Activated T-cell treated with anti-CD3 and anti-CD28 coated beads for 4 hours (primary cell): ENCODE measurements at regions not wholly inside any gene's neighbourhood (a gene's known extent, or its start where the extent isn't known, plus 50 kb on each side); places are given as distances from the start of the nearest gene placed in this dataset.
"Not testable (repeated sequence)": the region's sequence is repeated elsewhere in the genome, so short reads cannot be mapped to it uniquely, and the experiment has no call there.

Source experiments
- DNase-seq: peaks from one replicate; pipeline ENCODE4 v3.0.0-alpha.2; 2020

DNA sequence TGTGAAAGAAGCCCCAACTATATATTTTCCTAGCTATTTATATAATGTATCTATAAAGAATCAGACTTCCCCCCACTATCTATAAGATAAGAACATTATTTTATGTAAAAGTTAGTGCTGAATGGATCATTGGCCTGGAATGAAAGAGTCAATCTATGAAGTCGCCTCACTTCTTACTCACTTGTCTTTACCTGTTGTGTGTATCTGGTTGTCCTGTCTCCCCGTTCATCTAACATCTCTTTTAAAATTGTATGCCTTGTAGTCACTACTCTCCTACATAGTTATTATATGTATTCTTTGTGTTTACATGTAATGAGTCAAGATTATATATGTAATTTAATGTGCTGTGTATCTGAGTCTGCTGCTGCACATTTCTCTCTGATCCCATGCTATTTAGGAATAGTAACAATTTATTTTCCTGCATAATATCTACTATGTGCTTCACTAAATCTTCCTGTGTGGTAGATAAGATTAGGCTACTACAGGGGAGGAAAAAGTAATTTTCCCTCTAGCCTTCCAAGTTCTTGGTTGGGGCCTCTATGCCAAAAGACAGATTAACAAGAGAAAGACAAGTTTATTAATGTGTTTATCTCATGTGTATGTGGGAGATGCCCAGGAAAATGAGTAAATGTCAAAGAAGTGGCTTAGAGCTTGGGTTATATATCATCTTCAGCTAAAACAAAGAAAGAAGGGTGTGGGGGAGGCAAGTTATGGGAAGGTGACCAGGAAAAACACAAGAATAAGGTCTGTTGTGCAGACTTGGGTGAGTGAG is 77.6 kb upstream of the FRMPD4 start:
- DNase-seq, result no peak

DNA sequence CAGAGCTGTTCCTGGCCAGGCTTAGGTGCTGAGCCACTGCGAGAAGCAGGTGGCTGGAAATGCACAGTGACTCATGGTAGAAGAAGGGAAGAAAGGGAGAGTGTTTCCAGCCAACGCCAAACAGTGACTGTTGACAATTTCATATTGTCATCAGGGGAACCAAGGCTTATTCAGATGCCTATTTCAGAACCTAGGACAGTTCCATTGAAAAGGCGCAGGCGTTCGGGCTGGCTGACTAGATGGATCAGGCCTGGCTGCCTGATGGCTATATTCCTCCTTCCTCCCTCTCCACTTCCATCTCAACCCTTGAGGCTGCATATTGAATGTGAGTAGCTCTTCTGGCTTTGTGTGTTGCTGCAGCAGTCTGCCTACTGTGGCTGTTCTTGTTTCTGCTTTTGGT is 73.0 kb upstream of the FRMPD4 start:
- DNase-seq, result no peak

- DNase-seq, result no peak
Observed at GRCh38 chrX:12076046-12076445, 62.2 kb upstream of the FRMPD4 start.

DNA sequence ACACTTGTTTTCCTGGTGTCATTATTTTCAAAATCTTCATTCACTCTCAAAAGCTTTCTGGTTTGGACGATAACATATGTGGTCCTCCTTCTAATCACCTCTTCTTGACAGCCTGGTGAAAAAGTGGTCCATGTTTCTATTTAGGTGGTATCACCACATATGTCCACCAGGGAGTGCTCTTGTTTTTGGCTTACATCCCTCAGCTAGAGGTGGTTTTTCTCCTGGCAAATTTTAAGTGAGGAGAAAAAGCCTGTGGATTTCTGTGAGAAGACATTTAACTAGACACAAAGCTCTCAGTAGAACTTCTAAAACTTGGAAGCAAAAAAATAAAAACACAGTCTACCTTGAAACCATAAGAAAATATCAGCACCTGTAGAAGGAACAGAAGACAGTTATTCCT is 58.0 kb upstream of the FRMPD4 start:
- DNase-seq, result no peak

DNA sequence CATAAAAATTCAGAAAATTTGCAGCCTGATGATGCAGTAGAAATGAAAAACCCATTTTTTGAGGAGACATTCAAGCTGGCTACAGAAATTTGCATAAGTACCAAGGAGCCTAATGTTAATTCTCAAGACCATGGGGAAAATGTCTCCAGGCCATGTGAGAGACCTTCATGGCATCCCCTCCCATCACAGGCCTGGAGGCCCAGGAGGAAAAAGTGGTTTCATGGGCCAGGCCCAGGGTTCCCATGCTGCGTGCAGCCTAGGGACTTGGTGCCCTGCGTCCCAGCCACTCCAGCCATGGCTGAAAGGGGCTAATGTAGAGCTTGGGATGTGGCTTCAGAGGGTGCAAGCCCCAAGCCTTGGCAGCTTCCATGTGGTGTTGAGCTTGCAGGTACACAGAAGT is 55.3 kb upstream of the FRMPD4 start:
- not testable (repeated sequence) for DNase-seq
